Hepatocyte (in vitro differentiated cells): ENCODE measurements at regions not wholly inside any gene's neighbourhood (a gene's known extent, or its start where the extent isn't known, plus 50 kb on each side); places are given as distances from the start of the nearest gene placed in this dataset.

ENCODE experiments used
- DNase-seq: peaks from one replicate; pipeline ENCODE4 v3.0.0-alpha.2; 2016; ENCODE audit warnings: low spot score
- H2AFZ ChIP-seq: fragments of 200-600 bp; sonication (generic); 2 replicates; pipeline ENCODE4 v1.6.0; 2016; ENCODE audit warnings: antibody characterized with exemption, mild to moderate bottlenecking
- H3K27ac ChIP-seq: fragments of 200-600 bp; sonication (generic); 2 replicates; pipeline ENCODE4 v1.5.1; 2016; ENCODE audit warnings: mild to moderate bottlenecking
- H3K27me3 ChIP-seq: fragments of 200-600 bp; sonication (generic); 2 replicates; pipeline ENCODE4 v1.6.1; 2016
- H3K36me3 ChIP-seq: fragments of 200-600 bp; sonication (generic); replicated peaks from 2 replicates; pipeline ENCODE4 v1.5.1; 2016; ENCODE audit warnings: low read depth; ENCODE audit not compliant: insufficient read depth
- H3K4me1 ChIP-seq: fragments of 200-600 bp; sonication (generic); 2 replicates; pipeline ENCODE4 v1.5.1; 2016; ENCODE audit warnings: mild to moderate bottlenecking, moderate library complexity; ENCODE audit not compliant: insufficient read depth
- H3K4me2 ChIP-seq: fragments of 200-600 bp; sonication (generic); 2 replicates; pipeline ENCODE4 v1.6.0; 2016
- H3K4me3 ChIP-seq: fragments of 200-600 bp; sonication (generic); 2 replicates; pipeline ENCODE4 v1.5.1; 2016; ENCODE audit warnings: mild to moderate bottlenecking
- H3K79me2 ChIP-seq: fragments of 200-600 bp; sonication (generic); 2 replicates; pipeline ENCODE4 v1.6.0; 2017; ENCODE audit warnings: mild to moderate bottlenecking
- H3K9me2 ChIP-seq: fragments of 200-600 bp; sonication (generic); replicated peaks from 2 replicates; pipeline ENCODE4 v1.6.0; 2017; ENCODE audit warnings: mild to moderate bottlenecking; ENCODE audit not compliant: insufficient read depth
- H3K9me3 ChIP-seq: fragments of 200-600 bp; sonication (generic); 2 replicates; pipeline ENCODE4 v1.5.1; 2016; ENCODE audit warnings: low read depth, mild to moderate bottlenecking
- H4K20me1 ChIP-seq: fragments of 200-600 bp; sonication (generic); 2 replicates; pipeline ENCODE4 v1.6.0; 2016; ENCODE audit warnings: mild to moderate bottlenecking; ENCODE audit not compliant: insufficient read depth, poor library complexity, severe bottlenecking
- CTCF ChIP-seq: fragments of 200-600 bp; sonication (generic); IDR thresholded peaks from 2 replicates; pipeline ENCODE4 v1.5.1; 2016; ENCODE audit warnings: antibody characterized with exemption, mild to moderate bottlenecking; ENCODE audit not compliant: poor library complexity
- EZH2 ChIP-seq: fragments of 200-600 bp; sonication (generic); IDR thresholded peaks from 2 replicates; pipeline ENCODE4 v1.6.1; 2016; ENCODE audit warnings: antibody characterized with exemption, mild to moderate bottlenecking, borderline replicate concordance
- EZH2phosphoT487 ChIP-seq: fragments of 200-600 bp; sonication (generic); IDR thresholded peaks from one replicate; pipeline ENCODE4 v1.6.1; 2018; ENCODE audit warnings: antibody characterized with exemption, mild to moderate bottlenecking, low read depth, moderate library complexity; ENCODE audit not compliant: unreplicated experiment, severe bottlenecking
- WGBS: methylation state at CpG from one replicate; pipeline ENCODE4 v1.1.6; 2016; ENCODE audit warnings: low lambda C conversion rate; ENCODE audit errors: missing lambda C conversion rate; 5-methylcytosine and 5-hydroxymethylcytosine counted together

- H3K36me3 ChIP-seq = no peaks in the 10 kb centered on the region
- no peaks in the 10 kb centered on the region for H3K9me3 ChIP-seq
- H3K4me1 ChIP-seq = no peaks in the 10 kb centered on the region
- no peaks in the 10 kb centered on the region for H3K79me2 ChIP-seq
- no peaks in the 10 kb centered on the region for H4K20me1 ChIP-seq
- H2AFZ ChIP-seq = no peak overlapping the region
- H3K27ac ChIP-seq = no peak overlapping the region
- H3K4me2 ChIP-seq = no peak overlapping the region
- no peak for DNase-seq
- H3K4me3 ChIP-seq = no peak overlapping the region
- H3K9me2 ChIP-seq = no peaks in the 10 kb centered on the region
- TF ChIP-seq CTCF (no peak), EZH2phosphoT487 (no peak), EZH2 (no peak)
- 69% methylated on average over 2 of the region's 2 CpGs for WGBS
- H3K27me3 ChIP-seq = no peaks in the 10 kb centered on the region
These were observed 728.5 kb upstream of the SLC8A1 start for GRCh38 chr2:41180387-41180786.

GRCh38 chr2:41182961-41183360, 731.1 kb upstream of the SLC8A1 start:
- Histone ChIP-seq H3K27me3 (no peaks in the 10 kb centered on the region), H3K9me3 (no peaks in the 10 kb centered on the region), H3K9me2 (no peaks in the 10 kb centered on the region), H3K4me2 (no peak overlapping the region), H3K4me1 (no peaks in the 10 kb centered on the region), H4K20me1 (no peaks in the 10 kb centered on the region), H3K79me2 (no peaks in the 10 kb centered on the region), H3K36me3 (no peaks in the 10 kb centered on the region), H3K27ac (no peak overlapping the region), H2AFZ (no peak overlapping the region), H3K4me3 (no peak overlapping the region)
- 71% methylated on average over 5 of the region's 5 CpGs for WGBS
- DNase-seq = no peak
- TF ChIP-seq EZH2phosphoT487 = no peak
- TF ChIP-seq CTCF = no peak
- TF ChIP-seq EZH2 = no peak

- Histone ChIP-seq H3K27ac (no peak overlapping the region), H3K9me2 (no peaks in the 10 kb centered on the region), H3K27me3 (no peaks in the 10 kb centered on the region), H3K36me3 (no peaks in the 10 kb centered on the region), H2AFZ (no peak overlapping the region), H4K20me1 (no peaks in the 10 kb centered on the region), H3K4me1 (no peaks in the 10 kb centered on the region), H3K79me2 (no peaks in the 10 kb centered on the region), H3K4me2 (no peak overlapping the region), H3K9me3 (no peaks in the 10 kb centered on the region), H3K4me3 (no peak overlapping the region)
- 65% methylated on average over 5 of the region's 5 CpGs for WGBS
- no peak for DNase-seq
- no peak for TF ChIP-seq EZH2
- no peak for TF ChIP-seq CTCF
- no peak for TF ChIP-seq EZH2phosphoT487
These were observed 735.7 kb upstream of the SLC8A1 start for GRCh38 chr2:41187376-41188122.

- H3K27me3 ChIP-seq = no peaks in the 10 kb centered on the region
- no peak for DNase-seq
- no peaks in the 10 kb centered on the region for H3K79me2 ChIP-seq
These were observed 742.3 kb upstream of the SLC8A1 start for GRCh38 chr2:41194230-41194629.

More at GRCh38 chr2:41194230-41194629, 742.3 kb upstream of the SLC8A1 start:
- Histone ChIP-seq H2AFZ (no peak overlapping the region), H3K4me1 (no peaks in the 10 kb centered on the region), H3K4me2 (no peak overlapping the region), H3K36me3 (no peaks in the 10 kb centered on the region), H3K27ac (no peak overlapping the region), H3K4me3 (no peak overlapping the region), H3K9me2 (no peaks in the 10 kb centered on the region), H3K9me3 (no peaks in the 10 kb centered on the region), H4K20me1 (no peaks in the 10 kb centered on the region)
- 61% methylated on average over 5 of the region's 5 CpGs for WGBS
- TF ChIP-seq EZH2 (no peak), EZH2phosphoT487 (no peak), CTCF (no peak)
